AG04450 (cell line): ENCODE measurements at regions not wholly inside any gene's neighbourhood (a gene's known extent, or its start where the extent isn't known, plus 50 kb on each side); places are given as distances from the start of the nearest gene placed in this dataset.

ENCODE experiments used
- CTCF ChIA-PET: fragments of 300-600, 350-600 bp; formaldehyde crosslinking; extraction: SDS; loops from one replicate; lab custom pipeline; 2022; ENCODE audit warnings: antibody characterized with exemption, inconsistent platforms; lab: Charles Lee
- POLR2A ChIA-PET: fragments of 350-600 bp; formaldehyde crosslinking; extraction: SDS; loops from one replicate; lab custom pipeline; 2021; ENCODE audit warnings: antibody characterized with exemption, inconsistent platforms; lab: Yijun Ruan, JAX
- DNase-seq: peaks from one replicate; pipeline ENCODE4 v3.0.0-alpha.2; 2011; ENCODE audit warnings: low read depth, low spot score
- H3K27ac ChIP-seq: one replicate; pipeline ENCODE4 v1.5.1; 2012; ENCODE audit warnings: low read depth, low read length, control low read depth
- H3K27me3 ChIP-seq: one replicate; pipeline ENCODE4 v1.6.0; 2012; ENCODE audit warnings: low read length; ENCODE audit not compliant: control insufficient read depth, insufficient read depth
- H3K4me3 ChIP-seq: 2 replicates; pipeline ENCODE4 v1.5.1; 2011; ENCODE audit warnings: mild to moderate bottlenecking, low read depth, low read length, control low read depth
- H3K9me3 ChIP-seq: 2 replicates; pipeline ENCODE4 v1.5.1; 2012; ENCODE audit warnings: low read length; ENCODE audit not compliant: control insufficient read depth, insufficient read depth
- TF ChIP-seq, protein P1 (sequence below): IDR thresholded peaks from 2 replicates; pipeline ENCODE4 v1.5.1; 2011; ENCODE audit warnings: low read depth, low read length, control low read depth, inconsistent platforms

DNA sequence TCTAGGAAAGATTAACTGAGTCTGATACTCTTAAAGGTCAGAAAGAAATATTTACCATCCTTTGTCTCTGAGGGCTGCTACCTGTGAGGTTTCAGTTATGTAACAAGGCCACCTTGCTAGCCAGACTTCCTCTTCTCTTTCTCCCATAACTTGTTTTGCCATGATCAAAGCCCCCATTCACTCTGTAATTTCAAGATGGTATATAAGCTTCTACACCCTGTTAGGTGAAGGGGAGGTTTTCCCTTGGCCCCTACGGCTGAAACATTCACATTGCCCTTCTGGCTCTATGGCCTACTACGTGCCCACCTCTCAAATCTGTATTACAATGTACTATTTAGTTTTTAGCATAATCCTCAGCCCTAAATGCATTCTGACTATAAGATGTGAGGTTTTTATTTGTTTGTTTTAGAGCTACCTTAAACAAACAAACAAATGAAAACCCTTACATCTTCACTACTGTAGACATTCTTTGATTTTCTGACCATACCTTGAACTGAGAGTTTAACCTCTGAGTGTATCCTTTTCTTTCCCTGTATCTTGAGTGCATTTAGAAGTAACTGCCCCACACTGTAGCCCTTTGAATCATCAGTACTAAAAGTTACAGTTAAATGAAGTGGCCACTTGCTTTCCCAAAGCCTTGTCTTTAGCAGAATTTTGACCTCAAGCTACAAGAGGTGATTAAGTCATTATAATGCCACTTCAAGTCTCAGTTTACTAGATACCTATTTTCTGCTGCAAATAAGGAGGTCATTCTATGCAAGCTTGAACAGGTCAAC, 332.2 kb downstream of the SOCS6 start:
- DNase-seq = no peak
- H3K27ac ChIP-seq = no peak overlapping the region
- TF ChIP-seq, protein P1, sequence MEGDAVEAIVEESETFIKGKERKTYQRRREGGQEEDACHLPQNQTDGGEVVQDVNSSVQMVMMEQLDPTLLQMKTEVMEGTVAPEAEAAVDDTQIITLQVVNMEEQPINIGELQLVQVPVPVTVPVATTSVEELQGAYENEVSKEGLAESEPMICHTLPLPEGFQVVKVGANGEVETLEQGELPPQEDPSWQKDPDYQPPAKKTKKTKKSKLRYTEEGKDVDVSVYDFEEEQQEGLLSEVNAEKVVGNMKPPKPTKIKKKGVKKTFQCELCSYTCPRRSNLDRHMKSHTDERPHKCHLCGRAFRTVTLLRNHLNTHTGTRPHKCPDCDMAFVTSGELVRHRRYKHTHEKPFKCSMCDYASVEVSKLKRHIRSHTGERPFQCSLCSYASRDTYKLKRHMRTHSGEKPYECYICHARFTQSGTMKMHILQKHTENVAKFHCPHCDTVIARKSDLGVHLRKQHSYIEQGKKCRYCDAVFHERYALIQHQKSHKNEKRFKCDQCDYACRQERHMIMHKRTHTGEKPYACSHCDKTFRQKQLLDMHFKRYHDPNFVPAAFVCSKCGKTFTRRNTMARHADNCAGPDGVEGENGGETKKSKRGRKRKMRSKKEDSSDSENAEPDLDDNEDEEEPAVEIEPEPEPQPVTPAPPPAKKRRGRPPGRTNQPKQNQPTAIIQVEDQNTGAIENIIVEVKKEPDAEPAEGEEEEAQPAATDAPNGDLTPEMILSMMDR = no peak
- no peak overlapping the region for H3K4me3 ChIP-seq
- CTCF ChIA-PET = no interaction called here
- no peaks in the 10 kb centered on the region for H3K27me3 ChIP-seq
- POLR2A ChIA-PET = no interaction called here
- no peaks in the 10 kb centered on the region for H3K9me3 ChIP-seq

GRCh38 chr18:70617020-70617763, 328.3 kb downstream of the SOCS6 start:
- Histone ChIP-seq H3K27me3 (no peaks in the 10 kb centered on the region), H3K4me3 (no peak overlapping the region), H3K9me3 (no peaks in the 10 kb centered on the region), H3K27ac (no peak overlapping the region)
- TF ChIP-seq, protein P1 = no peak
- ChIA-PET POLR2A (no interaction called here), CTCF (no interaction called here)
- DNase-seq = no peak

- ChIA-PET POLR2A (no interaction called here), CTCF (no interaction called here)
- H3K9me3 ChIP-seq = no peaks in the 10 kb centered on the region
- H3K27me3 ChIP-seq = no peaks in the 10 kb centered on the region
- no peak overlapping the region for H3K27ac ChIP-seq
- TF ChIP-seq, protein P1 = no peak
- DNase-seq = no peak
- H3K4me3 ChIP-seq = no peak overlapping the region
Observed at GRCh38 chr18:70600225-70600925, 311.5 kb downstream of the SOCS6 start.

GRCh38 chr18:70598406-70598805, 309.6 kb downstream of the SOCS6 start:
- no peaks in the 10 kb centered on the region for H3K9me3 ChIP-seq
- DNase-seq = no peak
- TF ChIP-seq, protein P1 = no peak
- no peak overlapping the region for H3K4me3 ChIP-seq
- no peak overlapping the region for H3K27ac ChIP-seq
- POLR2A ChIA-PET = no interaction called here
- CTCF ChIA-PET = interaction anchor here (0.9 to 1.1 kb wide), 2 partner anchors 14 to 17 kb away, joined by 3 to 5 read pairs; no protein-coding TSS in a partner anchor
- no peaks in the 10 kb centered on the region for H3K27me3 ChIP-seq

- TF ChIP-seq, protein P1 = no peak
- Histone ChIP-seq H3K27me3 (no peaks in the 10 kb centered on the region), H3K9me3 (no peaks in the 10 kb centered on the region), H3K27ac (no peak overlapping the region), H3K4me3 (no peak overlapping the region)
- DNase-seq = no peak
- ChIA-PET POLR2A (no interaction called here), CTCF (no interaction called here)
Observed at GRCh38 chr18:70582981-70583380, 294.1 kb downstream of the SOCS6 start.
